GM23338 (cell line): ENCODE measurements at regions not wholly inside any gene's neighbourhood (a gene's known extent, or its start where the extent isn't known, plus 50 kb on each side); places are given as distances from the start of the nearest gene placed in this dataset.

Source experiments
- ATAC-seq: fragments of 200-7000 bp; cut with Tn5 transposase; 3 replicates; pipeline ENCODE4 v1.9.1; 2020
- DNase-seq: peaks from one replicate; pipeline ENCODE4 v3.0.0-alpha.2; 2015; ENCODE audit warnings: low spot score
- H2AFZ ChIP-seq: fragments of 200-600 bp; sonication (generic); 2 replicates; pipeline ENCODE4 v1.8.0; 2016; ENCODE audit warnings: antibody characterized with exemption, mild to moderate bottlenecking, moderate library complexity
- H3F3A ChIP-seq: fragments of 200-600 bp; sonication (generic); replicated peaks from 2 replicates; pipeline ENCODE4 v1.8.0; 2017; ENCODE audit warnings: antibody characterized with exemption, mixed run types, low read depth
- H3K27ac ChIP-seq: fragments of 200-600 bp; sonication (generic); 2 replicates; pipeline ENCODE4 v1.6.1; 2016; ENCODE audit warnings: low read depth
- H3K27me3 ChIP-seq: fragments of 200-600 bp; sonication (generic); 2 replicates; pipeline ENCODE4 v1.8.0; 2016; ENCODE audit warnings: mild to moderate bottlenecking, mixed run types, moderate library complexity; ENCODE audit not compliant: insufficient read depth
- H3K36me3 ChIP-seq: fragments of 200-600 bp; sonication (generic); 2 replicates; pipeline ENCODE4 v1.8.0; 2016; ENCODE audit warnings: mild to moderate bottlenecking; ENCODE audit not compliant: insufficient read depth
- H3K4me1 ChIP-seq: fragments of 200-600 bp; sonication (generic); 2 replicates; pipeline ENCODE4 v1.8.0; 2016; ENCODE audit warnings: mild to moderate bottlenecking, moderate library complexity; ENCODE audit not compliant: insufficient read depth
- H3K4me2 ChIP-seq: fragments of 200-600 bp; sonication (generic); 2 replicates; pipeline ENCODE4 v1.7.1; 2017; ENCODE audit warnings: mixed run types
- H3K4me3 ChIP-seq: fragments of 200-600 bp; sonication (generic); 2 replicates; pipeline ENCODE4 v1.6.1; 2016; ENCODE audit warnings: mixed run types
- H3K79me2 ChIP-seq: fragments of 200-600 bp; sonication (generic); replicated peaks from 2 replicates; pipeline ENCODE4 v1.8.0; 2017; ENCODE audit warnings: mild to moderate bottlenecking; ENCODE audit not compliant: insufficient read depth
- H3K9me2 ChIP-seq: fragments of 200-600 bp; sonication (generic); 2 replicates; pipeline ENCODE4 v1.8.0; 2017; ENCODE audit not compliant: insufficient read depth
- H4K20me1 ChIP-seq: fragments of 200-600 bp; sonication (generic); replicated peaks from 2 replicates; pipeline ENCODE4 v1.8.0; 2017; ENCODE audit warnings: mild to moderate bottlenecking; ENCODE audit not compliant: insufficient read depth
- H3K27ac Mint-ChIP-seq: 2 replicates; pipeline ENCODE4 v1.8.0; 2020; ENCODE audit warnings: inconsistent platforms, mild to moderate bottlenecking, moderate library complexity, mixed read lengths
- H3K27me3 Mint-ChIP-seq: 3 replicates; pipeline ENCODE4 v1.8.0; 2022; ENCODE audit warnings: low read depth, mild to moderate bottlenecking, moderate library complexity, mixed read lengths, inconsistent platforms; ENCODE audit not compliant: insufficient read depth, poor library complexity
- H3K36me3 Mint-ChIP-seq: 3 replicates; pipeline ENCODE4 v1.8.0; 2021; ENCODE audit warnings: low read depth, mild to moderate bottlenecking, inconsistent platforms, moderate library complexity, mixed read lengths
- H3K4me1 Mint-ChIP-seq: 3 replicates; pipeline ENCODE4 v1.8.0; 2020; ENCODE audit warnings: mild to moderate bottlenecking, inconsistent platforms, mixed read lengths
- H3K4me3 Mint-ChIP-seq: 3 replicates; pipeline ENCODE4 v1.8.0; 2021; ENCODE audit warnings: moderate library complexity, mild to moderate bottlenecking, inconsistent platforms, mixed read lengths
- H3K9me3 Mint-ChIP-seq: 3 replicates; pipeline ENCODE4 v1.8.0; 2020; ENCODE audit warnings: moderate library complexity, mild to moderate bottlenecking, inconsistent platforms, mixed read lengths
- CREB1 ChIP-seq: fragments of 250-450 bp; sonication (Bioruptor Pico); IDR thresholded peaks from 2 replicates; pipeline ENCODE4 v1.5.0; 2020; ENCODE audit warnings: low read depth, mild to moderate bottlenecking, moderate library complexity
- JUNB ChIP-seq: IDR thresholded peaks from one replicate; pipeline ENCODE4 v1.6.1; 2016; ENCODE audit warnings: antibody characterized with exemption; ENCODE audit not compliant: unreplicated experiment
- STAT1 ChIP-seq: IDR thresholded peaks from one replicate; pipeline ENCODE4 v1.6.1; 2016; ENCODE audit warnings: antibody characterized with exemption; ENCODE audit not compliant: unreplicated experiment
- ZNF114 ChIP-seq: fragments of 250-450 bp; sonication (Bioruptor Pico); IDR thresholded peaks from 2 replicates; pipeline ENCODE4 v1.5.0; 2020; ENCODE audit warnings: mild to moderate bottlenecking, moderate library complexity
- TF ChIP-seq, protein P1 (sequence below): IDR thresholded peaks from 2 replicates; pipeline ENCODE4 v1.6.1; 2016; ENCODE audit warnings: antibody characterized with exemption
- TF ChIP-seq, protein P2 (sequence below): IDR thresholded peaks from one replicate; pipeline ENCODE4 v1.6.1; 2018; ENCODE audit warnings: antibody characterized with exemption; ENCODE audit not compliant: unreplicated experiment
- TF ChIP-seq, protein P3 (sequence below), 2 experiments: fragments of 200-600 bp in 1 of 2; sonication (generic) in 1 of 2; conservative IDR thresholded peaks; 2 replicates each; pipeline versions ENCODE4 v1.5.1 to v1.6.1; 2016 to 2017; ENCODE audit warnings: antibody characterized with exemption in 2 of 2, low read depth in 2 of 2, mild to moderate bottlenecking in 2 of 2, moderate library complexity in 1 of 2

DNA sequence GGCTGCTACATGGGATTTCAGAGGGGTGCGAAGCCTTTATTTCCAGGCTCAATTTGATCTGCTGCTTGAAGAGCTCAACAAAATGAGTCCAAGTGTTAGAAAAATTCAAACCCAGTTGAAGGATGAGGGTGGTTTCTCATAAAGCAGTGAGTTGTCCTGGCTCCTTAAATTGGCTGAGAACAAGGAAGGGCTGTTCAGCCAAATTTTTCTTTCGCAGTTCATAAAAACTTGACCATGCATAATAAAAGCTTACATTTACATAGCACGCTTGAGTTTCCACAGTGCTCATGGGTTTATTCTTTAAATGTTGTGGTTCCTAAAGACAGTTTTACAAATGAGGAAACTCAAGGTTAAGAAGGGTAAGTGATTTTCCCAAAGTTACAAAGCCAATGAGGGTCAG is 174.4 kb upstream of the FOXA2 start (continued):
- TF ChIP-seq, protein P1, sequence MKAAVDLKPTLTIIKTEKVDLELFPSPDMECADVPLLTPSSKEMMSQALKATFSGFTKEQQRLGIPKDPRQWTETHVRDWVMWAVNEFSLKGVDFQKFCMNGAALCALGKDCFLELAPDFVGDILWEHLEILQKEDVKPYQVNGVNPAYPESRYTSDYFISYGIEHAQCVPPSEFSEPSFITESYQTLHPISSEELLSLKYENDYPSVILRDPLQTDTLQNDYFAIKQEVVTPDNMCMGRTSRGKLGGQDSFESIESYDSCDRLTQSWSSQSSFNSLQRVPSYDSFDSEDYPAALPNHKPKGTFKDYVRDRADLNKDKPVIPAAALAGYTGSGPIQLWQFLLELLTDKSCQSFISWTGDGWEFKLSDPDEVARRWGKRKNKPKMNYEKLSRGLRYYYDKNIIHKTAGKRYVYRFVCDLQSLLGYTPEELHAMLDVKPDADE, result no peak
- TF ChIP-seq STAT1, result no peak
- TF ChIP-seq, protein P2, sequence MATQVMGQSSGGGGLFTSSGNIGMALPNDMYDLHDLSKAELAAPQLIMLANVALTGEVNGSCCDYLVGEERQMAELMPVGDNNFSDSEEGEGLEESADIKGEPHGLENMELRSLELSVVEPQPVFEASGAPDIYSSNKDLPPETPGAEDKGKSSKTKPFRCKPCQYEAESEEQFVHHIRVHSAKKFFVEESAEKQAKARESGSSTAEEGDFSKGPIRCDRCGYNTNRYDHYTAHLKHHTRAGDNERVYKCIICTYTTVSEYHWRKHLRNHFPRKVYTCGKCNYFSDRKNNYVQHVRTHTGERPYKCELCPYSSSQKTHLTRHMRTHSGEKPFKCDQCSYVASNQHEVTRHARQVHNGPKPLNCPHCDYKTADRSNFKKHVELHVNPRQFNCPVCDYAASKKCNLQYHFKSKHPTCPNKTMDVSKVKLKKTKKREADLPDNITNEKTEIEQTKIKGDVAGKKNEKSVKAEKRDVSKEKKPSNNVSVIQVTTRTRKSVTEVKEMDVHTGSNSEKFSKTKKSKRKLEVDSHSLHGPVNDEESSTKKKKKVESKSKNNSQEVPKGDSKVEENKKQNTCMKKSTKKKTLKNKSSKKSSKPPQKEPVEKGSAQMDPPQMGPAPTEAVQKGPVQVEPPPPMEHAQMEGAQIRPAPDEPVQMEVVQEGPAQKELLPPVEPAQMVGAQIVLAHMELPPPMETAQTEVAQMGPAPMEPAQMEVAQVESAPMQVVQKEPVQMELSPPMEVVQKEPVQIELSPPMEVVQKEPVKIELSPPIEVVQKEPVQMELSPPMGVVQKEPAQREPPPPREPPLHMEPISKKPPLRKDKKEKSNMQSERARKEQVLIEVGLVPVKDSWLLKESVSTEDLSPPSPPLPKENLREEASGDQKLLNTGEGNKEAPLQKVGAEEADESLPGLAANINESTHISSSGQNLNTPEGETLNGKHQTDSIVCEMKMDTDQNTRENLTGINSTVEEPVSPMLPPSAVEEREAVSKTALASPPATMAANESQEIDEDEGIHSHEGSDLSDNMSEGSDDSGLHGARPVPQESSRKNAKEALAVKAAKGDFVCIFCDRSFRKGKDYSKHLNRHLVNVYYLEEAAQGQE, result no peak
- TF ChIP-seq, protein P3, sequence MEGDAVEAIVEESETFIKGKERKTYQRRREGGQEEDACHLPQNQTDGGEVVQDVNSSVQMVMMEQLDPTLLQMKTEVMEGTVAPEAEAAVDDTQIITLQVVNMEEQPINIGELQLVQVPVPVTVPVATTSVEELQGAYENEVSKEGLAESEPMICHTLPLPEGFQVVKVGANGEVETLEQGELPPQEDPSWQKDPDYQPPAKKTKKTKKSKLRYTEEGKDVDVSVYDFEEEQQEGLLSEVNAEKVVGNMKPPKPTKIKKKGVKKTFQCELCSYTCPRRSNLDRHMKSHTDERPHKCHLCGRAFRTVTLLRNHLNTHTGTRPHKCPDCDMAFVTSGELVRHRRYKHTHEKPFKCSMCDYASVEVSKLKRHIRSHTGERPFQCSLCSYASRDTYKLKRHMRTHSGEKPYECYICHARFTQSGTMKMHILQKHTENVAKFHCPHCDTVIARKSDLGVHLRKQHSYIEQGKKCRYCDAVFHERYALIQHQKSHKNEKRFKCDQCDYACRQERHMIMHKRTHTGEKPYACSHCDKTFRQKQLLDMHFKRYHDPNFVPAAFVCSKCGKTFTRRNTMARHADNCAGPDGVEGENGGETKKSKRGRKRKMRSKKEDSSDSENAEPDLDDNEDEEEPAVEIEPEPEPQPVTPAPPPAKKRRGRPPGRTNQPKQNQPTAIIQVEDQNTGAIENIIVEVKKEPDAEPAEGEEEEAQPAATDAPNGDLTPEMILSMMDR (conservative IDR thresholded peaks at IDR 0.05; ENCODE audit: low read depth in 2 of 2), result no peak
- TF ChIP-seq ZNF114 (CRISPR knock-in tag), result no peak
- TF ChIP-seq JUNB, result no peak

DNA sequence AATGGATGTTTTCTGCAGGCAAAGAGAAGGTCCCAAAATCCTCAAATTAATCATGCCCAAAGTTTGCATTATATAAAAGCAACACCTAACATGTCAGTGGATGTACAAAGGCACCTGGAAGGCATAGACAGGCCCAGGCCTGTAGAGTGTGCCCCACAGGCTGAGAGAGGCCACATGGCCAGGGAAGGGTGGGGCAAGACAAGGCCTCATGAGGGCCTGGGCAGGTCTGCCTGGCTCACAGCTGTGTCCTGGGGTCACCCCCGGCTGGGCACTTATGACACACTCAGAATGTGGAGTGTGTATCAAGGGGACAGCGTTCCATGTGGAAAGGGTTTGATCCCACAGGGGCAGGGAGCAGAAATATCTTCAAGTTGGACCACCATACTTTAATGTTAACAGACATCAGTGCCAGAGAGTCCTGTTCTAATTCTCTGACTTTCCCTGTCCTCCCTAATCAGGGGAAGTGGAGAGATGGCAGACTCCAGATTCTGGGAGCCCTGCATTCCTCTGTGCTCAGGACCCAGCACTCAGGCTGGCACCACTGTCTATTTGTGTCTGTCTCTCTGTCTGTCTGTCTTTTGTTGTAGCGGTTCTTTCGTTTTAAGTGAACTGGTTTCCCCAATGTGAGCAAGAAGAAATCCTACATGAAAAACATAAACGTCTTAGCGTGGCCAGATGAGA is 178.3 kb upstream of the FOXA2 start:
- ATAC-seq (no peak), DNase-seq (no peak)
- no peaks in the 10 kb centered on the region for H3K27me3 ChIP-seq
- no peaks in the 10 kb centered on the region for H3K4me1 Mint-ChIP-seq
- H3F3A ChIP-seq, result no peaks in the 10 kb centered on the region
- H3K79me2 ChIP-seq, result no peaks in the 10 kb centered on the region
- 0 out of 2 replicates have a peak, but pooled peaks cover 3% of the 10 kb centered on the region for H3K9me2 ChIP-seq
- H3K4me1 ChIP-seq, result no peaks in the 10 kb centered on the region
- no peaks in the 10 kb centered on the region for H4K20me1 ChIP-seq
- H2AFZ ChIP-seq, result no peak overlapping the region
- H3K4me3 Mint-ChIP-seq, result no peak overlapping the region
- H3K27me3 Mint-ChIP-seq, result peaks cover 1% of the 10 kb centered on the region
- H3K27ac Mint-ChIP-seq, result no peak overlapping the region
- no peak overlapping the region for H3K27ac ChIP-seq
- no peaks in the 10 kb centered on the region for H3K36me3 ChIP-seq
- H3K4me3 ChIP-seq, result no peak overlapping the region
- no peak overlapping the region for H3K4me2 ChIP-seq
- no peaks in the 10 kb centered on the region for H3K9me3 Mint-ChIP-seq
- H3K36me3 Mint-ChIP-seq, result no peaks in the 10 kb centered on the region; the same call in 2 of the 3 replicates
- TF ChIP-seq CREB1 (CRISPR knock-in tag), result no peak
- no peak for TF ChIP-seq JUNB
- TF ChIP-seq, protein P2, result no peak
